ENCODE measurements at regions not wholly inside any gene's neighbourhood (a gene's known extent, or its start where the extent isn't known, plus 50 kb on each side); places are given as distances from the start of the nearest gene placed in this dataset.

DNA sequence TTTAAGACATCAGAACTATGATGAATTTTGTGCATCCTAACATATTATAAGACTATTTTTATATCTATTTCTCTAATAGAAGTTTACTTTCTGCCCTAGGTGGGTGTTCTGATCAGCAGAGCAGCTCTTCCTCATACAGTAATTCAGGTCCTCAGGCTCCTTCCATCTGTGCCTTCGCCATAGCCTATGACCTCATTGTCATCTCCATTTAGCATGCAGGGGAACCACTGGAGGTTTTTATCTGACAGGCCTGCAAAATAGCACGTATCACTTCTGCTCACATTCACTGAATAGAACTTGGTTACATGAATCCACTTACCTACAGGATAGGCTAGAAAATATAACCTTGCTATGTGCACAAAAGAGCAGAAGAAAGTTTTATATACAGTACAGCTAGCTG lies 159.4 kb upstream of the CCNH start:
- TF ChIP-seq, protein P1, sequence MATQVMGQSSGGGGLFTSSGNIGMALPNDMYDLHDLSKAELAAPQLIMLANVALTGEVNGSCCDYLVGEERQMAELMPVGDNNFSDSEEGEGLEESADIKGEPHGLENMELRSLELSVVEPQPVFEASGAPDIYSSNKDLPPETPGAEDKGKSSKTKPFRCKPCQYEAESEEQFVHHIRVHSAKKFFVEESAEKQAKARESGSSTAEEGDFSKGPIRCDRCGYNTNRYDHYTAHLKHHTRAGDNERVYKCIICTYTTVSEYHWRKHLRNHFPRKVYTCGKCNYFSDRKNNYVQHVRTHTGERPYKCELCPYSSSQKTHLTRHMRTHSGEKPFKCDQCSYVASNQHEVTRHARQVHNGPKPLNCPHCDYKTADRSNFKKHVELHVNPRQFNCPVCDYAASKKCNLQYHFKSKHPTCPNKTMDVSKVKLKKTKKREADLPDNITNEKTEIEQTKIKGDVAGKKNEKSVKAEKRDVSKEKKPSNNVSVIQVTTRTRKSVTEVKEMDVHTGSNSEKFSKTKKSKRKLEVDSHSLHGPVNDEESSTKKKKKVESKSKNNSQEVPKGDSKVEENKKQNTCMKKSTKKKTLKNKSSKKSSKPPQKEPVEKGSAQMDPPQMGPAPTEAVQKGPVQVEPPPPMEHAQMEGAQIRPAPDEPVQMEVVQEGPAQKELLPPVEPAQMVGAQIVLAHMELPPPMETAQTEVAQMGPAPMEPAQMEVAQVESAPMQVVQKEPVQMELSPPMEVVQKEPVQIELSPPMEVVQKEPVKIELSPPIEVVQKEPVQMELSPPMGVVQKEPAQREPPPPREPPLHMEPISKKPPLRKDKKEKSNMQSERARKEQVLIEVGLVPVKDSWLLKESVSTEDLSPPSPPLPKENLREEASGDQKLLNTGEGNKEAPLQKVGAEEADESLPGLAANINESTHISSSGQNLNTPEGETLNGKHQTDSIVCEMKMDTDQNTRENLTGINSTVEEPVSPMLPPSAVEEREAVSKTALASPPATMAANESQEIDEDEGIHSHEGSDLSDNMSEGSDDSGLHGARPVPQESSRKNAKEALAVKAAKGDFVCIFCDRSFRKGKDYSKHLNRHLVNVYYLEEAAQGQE (IDR thresholded peaks at IDR 0.05; ENCODE audit: insufficient read depth in 1 of 2, low read depth in 2 of 2, low read length in 1 of 2): no peak
- TF ChIP-seq POLR2AphosphoS5 (IDR thresholded peaks at IDR 0.05; ENCODE audit: low read depth, low read length) (no peak), SIN3A (IDR thresholded peaks at IDR 0.05; ENCODE audit: borderline replicate concordance, insufficient read depth, low read depth, low read length) (no peak), TCF7L2 (IDR thresholded peaks at IDR 0.05; ENCODE audit: low read depth, low read length) (no peak)
- TF ChIP-seq, protein P2, sequence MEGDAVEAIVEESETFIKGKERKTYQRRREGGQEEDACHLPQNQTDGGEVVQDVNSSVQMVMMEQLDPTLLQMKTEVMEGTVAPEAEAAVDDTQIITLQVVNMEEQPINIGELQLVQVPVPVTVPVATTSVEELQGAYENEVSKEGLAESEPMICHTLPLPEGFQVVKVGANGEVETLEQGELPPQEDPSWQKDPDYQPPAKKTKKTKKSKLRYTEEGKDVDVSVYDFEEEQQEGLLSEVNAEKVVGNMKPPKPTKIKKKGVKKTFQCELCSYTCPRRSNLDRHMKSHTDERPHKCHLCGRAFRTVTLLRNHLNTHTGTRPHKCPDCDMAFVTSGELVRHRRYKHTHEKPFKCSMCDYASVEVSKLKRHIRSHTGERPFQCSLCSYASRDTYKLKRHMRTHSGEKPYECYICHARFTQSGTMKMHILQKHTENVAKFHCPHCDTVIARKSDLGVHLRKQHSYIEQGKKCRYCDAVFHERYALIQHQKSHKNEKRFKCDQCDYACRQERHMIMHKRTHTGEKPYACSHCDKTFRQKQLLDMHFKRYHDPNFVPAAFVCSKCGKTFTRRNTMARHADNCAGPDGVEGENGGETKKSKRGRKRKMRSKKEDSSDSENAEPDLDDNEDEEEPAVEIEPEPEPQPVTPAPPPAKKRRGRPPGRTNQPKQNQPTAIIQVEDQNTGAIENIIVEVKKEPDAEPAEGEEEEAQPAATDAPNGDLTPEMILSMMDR (IDR thresholded peaks at IDR 0.05): no peak
- Histone ChIP-seq H3K4me3 (ENCODE audit: low read depth in 2 of 2, low read length in 2 of 2) (no peak overlapping the region), H3K36me3 (ENCODE audit: control insufficient read depth, insufficient read depth, low read length) (no peaks in the 10 kb centered on the region), H3K4me1 (ENCODE audit: control insufficient read depth, insufficient read depth, low read length) (no peaks in the 10 kb centered on the region), H3K27ac (ENCODE audit: low read length) (no peak overlapping the region), H3K9me3 (ENCODE audit: control insufficient read depth, insufficient read depth, low read depth, low read length) (no peaks in the 10 kb centered on the region), H3K27me3 (ENCODE audit: control insufficient read depth, insufficient read depth, low read length) (no peaks in the 10 kb centered on the region)
- intact Hi-C loops (cut with micrococcal nuclease; ENCODE audit: unreplicated experiment): no loop called here
- BruUV-seq (replicated peaks): no TSS peak
- DNase-seq (ENCODE audit: low read depth, low spot score) (no peak), ATAC-seq (no peak)
- CTCF ChIA-PET: no interaction called here
- in situ Hi-C loops (cut with HindIII; ENCODE audit: low pct_unique_long_range_greater_than_20kb, low sequenced_read_pairs): no loop called here
- POLR2A ChIA-PET: no interaction called here

DNA sequence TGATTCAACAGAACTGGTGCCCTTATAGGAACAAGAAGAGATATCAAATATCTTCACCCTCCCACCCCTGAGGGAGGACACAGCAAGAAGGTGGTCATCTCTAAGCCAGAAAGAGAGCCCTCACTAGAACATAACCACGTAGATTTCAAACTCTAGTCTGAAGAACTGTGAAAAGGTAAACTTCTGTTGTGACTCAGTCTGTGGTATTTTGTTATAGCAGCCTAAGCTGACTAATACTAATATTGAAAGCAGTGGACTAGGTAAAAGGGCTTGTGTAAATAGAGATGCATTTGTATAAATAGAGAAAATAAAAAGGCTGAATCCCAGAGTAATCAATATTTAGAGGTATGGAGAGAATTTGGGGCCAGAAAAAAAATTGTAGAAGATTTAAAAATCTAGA lies 157.6 kb upstream of the CCNH start:
- no peak overlapping the region for H3K27ac ChIP-seq (ENCODE audit: low read length)
- H3K27me3 ChIP-seq (ENCODE audit: control insufficient read depth, insufficient read depth, low read length): no peaks in the 10 kb centered on the region
- ATAC-seq (no peak), DNase-seq (ENCODE audit: low read depth, low spot score) (no peak)
- H3K4me3 ChIP-seq (ENCODE audit: low read depth in 2 of 2, low read length in 2 of 2): no peak overlapping the region
- ChIA-PET CTCF (no interaction called here), POLR2A (no interaction called here)
- TF ChIP-seq, protein P1 (IDR thresholded peaks at IDR 0.05; ENCODE audit: insufficient read depth in 1 of 2, low read depth in 2 of 2, low read length in 1 of 2): no peak
- TF ChIP-seq TCF7L2 (IDR thresholded peaks at IDR 0.05; ENCODE audit: low read depth, low read length): no peak
- TF ChIP-seq SIN3A (IDR thresholded peaks at IDR 0.05; ENCODE audit: borderline replicate concordance, insufficient read depth, low read depth, low read length): no peak
- TF ChIP-seq POLR2AphosphoS5 (IDR thresholded peaks at IDR 0.05; ENCODE audit: low read depth, low read length): no peak
- TF ChIP-seq, protein P2 (IDR thresholded peaks at IDR 0.05): no peak
- in situ Hi-C loops (cut with HindIII; ENCODE audit: low pct_unique_long_range_greater_than_20kb, low sequenced_read_pairs) (no loop called here), intact Hi-C loops (cut with micrococcal nuclease; ENCODE audit: unreplicated experiment) (no loop called here)
- H3K4me1 ChIP-seq (ENCODE audit: control insufficient read depth, insufficient read depth, low read length): no peaks in the 10 kb centered on the region
- no TSS peak for BruUV-seq (replicated peaks)
- no peaks in the 10 kb centered on the region for H3K9me3 ChIP-seq (ENCODE audit: control insufficient read depth, insufficient read depth, low read depth, low read length)
- no peaks in the 10 kb centered on the region for H3K36me3 ChIP-seq (ENCODE audit: control insufficient read depth, insufficient read depth, low read length)

Data from Panc1 (cell line).